ENCODE measurements at regions not wholly inside any gene's neighbourhood (a gene's known extent, or its start where the extent isn't known, plus 50 kb on each side); places are given as distances from the start of the nearest gene placed in this dataset.

- Histone ChIP-seq H3K27ac (no peak overlapping the region), H3K4me3 (no peak overlapping the region), H3K36me3 (no peaks in the 10 kb centered on the region), H3K9ac (ENCODE audit: low read depth in 2 of 2, low read length in 2 of 2) (no peak overlapping the region), H3K27me3 (no peaks in the 10 kb centered on the region), H3K4me1 (no peaks in the 10 kb centered on the region), H3K9me3 (no peaks in the 10 kb centered on the region)
- DNase-seq, result no peak
- intact Hi-C loops (cut with DNase I), result no loop called here
- TF ChIP-seq, protein P1, sequence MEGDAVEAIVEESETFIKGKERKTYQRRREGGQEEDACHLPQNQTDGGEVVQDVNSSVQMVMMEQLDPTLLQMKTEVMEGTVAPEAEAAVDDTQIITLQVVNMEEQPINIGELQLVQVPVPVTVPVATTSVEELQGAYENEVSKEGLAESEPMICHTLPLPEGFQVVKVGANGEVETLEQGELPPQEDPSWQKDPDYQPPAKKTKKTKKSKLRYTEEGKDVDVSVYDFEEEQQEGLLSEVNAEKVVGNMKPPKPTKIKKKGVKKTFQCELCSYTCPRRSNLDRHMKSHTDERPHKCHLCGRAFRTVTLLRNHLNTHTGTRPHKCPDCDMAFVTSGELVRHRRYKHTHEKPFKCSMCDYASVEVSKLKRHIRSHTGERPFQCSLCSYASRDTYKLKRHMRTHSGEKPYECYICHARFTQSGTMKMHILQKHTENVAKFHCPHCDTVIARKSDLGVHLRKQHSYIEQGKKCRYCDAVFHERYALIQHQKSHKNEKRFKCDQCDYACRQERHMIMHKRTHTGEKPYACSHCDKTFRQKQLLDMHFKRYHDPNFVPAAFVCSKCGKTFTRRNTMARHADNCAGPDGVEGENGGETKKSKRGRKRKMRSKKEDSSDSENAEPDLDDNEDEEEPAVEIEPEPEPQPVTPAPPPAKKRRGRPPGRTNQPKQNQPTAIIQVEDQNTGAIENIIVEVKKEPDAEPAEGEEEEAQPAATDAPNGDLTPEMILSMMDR (IDR thresholded peaks at IDR 0.05), result no peak
These were observed 183.7 kb downstream of the EXOC5 start for GRCh38 chr14:57085043-57085442.

DNA sequence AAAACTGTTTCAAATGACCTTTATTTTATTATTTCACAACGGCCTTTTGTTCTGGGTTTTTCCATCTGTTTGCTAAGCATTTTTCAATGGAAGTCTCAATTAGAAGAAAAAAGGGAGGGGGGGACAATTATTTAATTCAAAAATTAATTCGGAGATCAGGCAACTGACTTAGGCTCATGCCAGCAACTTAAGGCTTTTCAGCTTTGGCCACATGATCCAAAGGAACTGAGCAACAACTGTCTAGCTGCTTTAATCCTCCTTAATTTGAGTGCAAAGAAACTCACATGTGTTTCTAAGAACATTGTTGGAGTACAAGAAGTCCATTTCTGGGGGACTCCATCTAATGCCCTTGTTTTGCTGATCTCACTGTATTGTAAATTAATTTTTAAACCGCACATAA, 188.0 kb downstream of the EXOC5 start:
- H3K9me3 ChIP-seq, result no peaks in the 10 kb centered on the region
- H3K4me1 ChIP-seq, result no peaks in the 10 kb centered on the region
- intact Hi-C loops (cut with DNase I), result no loop called here
- no peaks in the 10 kb centered on the region for H3K36me3 ChIP-seq
- H3K27me3 ChIP-seq, result no peaks in the 10 kb centered on the region
- H3K27ac ChIP-seq, result no peak overlapping the region
- TF ChIP-seq, protein P1 (IDR thresholded peaks at IDR 0.05), result no peak
- DNase-seq, result no peak
- H3K4me3 ChIP-seq, result no peak overlapping the region
- H3K9ac ChIP-seq (ENCODE audit: low read depth in 2 of 2, low read length in 2 of 2), result no peak overlapping the region

GRCh38 chr14:57078054-57078453, 190.7 kb downstream of the EXOC5 start:
- H3K27me3 ChIP-seq, result no peaks in the 10 kb centered on the region
- intact Hi-C loops (cut with DNase I), result no loop called here

GRCh38 chr14:57073986-57074385, 194.7 kb downstream of the EXOC5 start:
- Histone ChIP-seq H3K36me3 (no peaks in the 10 kb centered on the region), H3K9ac (ENCODE audit: low read depth in 2 of 2, low read length in 2 of 2) (no peak overlapping the region), H3K27ac (no peak overlapping the region), H3K27me3 (no peaks in the 10 kb centered on the region), H3K9me3 (no peaks in the 10 kb centered on the region), H3K4me3 (no peak overlapping the region), H3K4me1 (no peaks in the 10 kb centered on the region)
- TF ChIP-seq, protein P1 (IDR thresholded peaks at IDR 0.05), result no peak
- no peak for DNase-seq
- intact Hi-C loops (cut with DNase I), result no loop called here

More at GRCh38 chr14:57078054-57078453, 190.7 kb downstream of the EXOC5 start:
- DNase-seq, result no peak
- H3K27ac ChIP-seq, result no peak overlapping the region
- TF ChIP-seq, protein P1 (IDR thresholded peaks at IDR 0.05), result no peak
- H3K4me3 ChIP-seq, result no peak overlapping the region
- H3K9me3 ChIP-seq, result no peaks in the 10 kb centered on the region
- H3K9ac ChIP-seq (ENCODE audit: low read depth in 2 of 2, low read length in 2 of 2), result no peak overlapping the region
- H3K4me1 ChIP-seq, result no peaks in the 10 kb centered on the region
- no peaks in the 10 kb centered on the region for H3K36me3 ChIP-seq

DNA sequence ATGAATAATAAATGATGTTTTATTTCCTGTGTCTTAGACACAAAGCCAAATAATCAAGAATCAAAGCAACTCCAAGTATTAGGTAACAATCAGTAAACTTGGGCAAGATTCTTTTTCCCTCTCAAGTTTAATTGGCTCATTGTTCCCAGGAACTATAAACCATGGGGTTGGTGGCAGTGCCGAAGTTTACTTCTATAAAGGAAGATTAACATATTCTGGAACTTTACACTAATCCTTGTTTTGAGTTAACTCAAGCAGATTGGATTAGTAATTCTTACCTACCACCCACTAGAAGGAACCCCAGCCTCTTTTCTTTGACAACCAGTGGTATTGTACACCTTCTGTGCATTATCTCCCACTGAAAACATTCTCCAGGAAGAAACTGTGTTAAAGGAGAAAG, 197.1 kb downstream of the EXOC5 start:
- Histone ChIP-seq H3K4me3 (no peak overlapping the region), H3K27ac (no peak overlapping the region), H3K27me3 (no peaks in the 10 kb centered on the region), H3K36me3 (no peaks in the 10 kb centered on the region), H3K4me1 (no peaks in the 10 kb centered on the region), H3K9me3 (no peaks in the 10 kb centered on the region), H3K9ac (ENCODE audit: low read depth in 2 of 2, low read length in 2 of 2) (no peak overlapping the region)
- TF ChIP-seq, protein P1 (IDR thresholded peaks at IDR 0.05), result no peak
- intact Hi-C loops (cut with DNase I), result no loop called here
- DNase-seq, result no peak

DNA sequence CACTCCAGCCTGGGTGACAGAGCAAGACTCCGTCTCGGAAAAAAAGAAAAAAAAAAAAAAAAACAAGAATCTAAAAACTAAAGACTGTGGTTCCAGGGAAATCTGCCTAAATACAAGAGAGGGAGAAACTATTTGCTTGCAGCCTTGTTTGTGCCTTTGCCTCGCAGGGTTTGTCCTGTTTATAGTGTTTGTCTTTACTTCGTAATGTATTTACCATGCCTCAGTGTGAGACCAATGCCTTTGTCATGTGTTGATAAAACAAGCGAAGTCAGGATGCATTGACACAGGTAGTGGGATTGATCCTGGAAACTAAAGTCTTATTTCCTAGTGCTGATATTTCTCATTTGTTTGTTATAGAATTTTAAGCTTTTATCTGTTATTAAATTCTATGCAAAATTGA, 199.0 kb downstream of the EXOC5 start:
- TF ChIP-seq, protein P1 (IDR thresholded peaks at IDR 0.05), result no peak
- Histone ChIP-seq H3K27me3 (no peaks in the 10 kb centered on the region), H3K9me3 (no peaks in the 10 kb centered on the region), H3K9ac (ENCODE audit: low read depth in 2 of 2, low read length in 2 of 2) (no peak overlapping the region), H3K36me3 (no peaks in the 10 kb centered on the region), H3K27ac (no peak overlapping the region), H3K4me1 (no peaks in the 10 kb centered on the region), H3K4me3 (no peak overlapping the region)
- no peak for DNase-seq
- intact Hi-C loops (cut with DNase I), result loop anchor here (10.0 kb wide), 1 partner anchor 415 kb away; no protein-coding TSS in a partner anchor
